22Rv1 (cell line): ENCODE measurements at regions not wholly inside any gene's neighbourhood (a gene's known extent, or its start where the extent isn't known, plus 50 kb on each side); places are given as distances from the start of the nearest gene placed in this dataset.

Source experiments
- H3K27ac ChIP-seq: fragments of 450-650 bp; 2 replicates; pipeline ENCODE4 v1.5.1; 2017
- CTCF ChIP-seq: fragments of 450-650 bp; IDR thresholded peaks from 2 replicates; pipeline ENCODE4 v1.5.1; 2017; ENCODE audit warnings: mild to moderate bottlenecking
- ZFX ChIP-seq: fragments of 450-650 bp; IDR thresholded peaks from 2 replicates; pipeline ENCODE4 v1.6.1; 2017; ENCODE audit warnings: antibody characterized with exemption, borderline replicate concordance

- TF ChIP-seq CTCF (no peak), ZFX (no peak)
- no peak overlapping the region for H3K27ac ChIP-seq
These were observed 156.8 kb upstream of the PDZRN3 start for GRCh38 chr3:73781541-73781940.

GRCh38 chr3:73774645-73775044 is 149.9 kb upstream of the PDZRN3 start:
- no peak for TF ChIP-seq ZFX
- TF ChIP-seq CTCF = no peak
- H3K27ac ChIP-seq = no peak overlapping the region

- TF ChIP-seq CTCF = no peak
- no peak for TF ChIP-seq ZFX
- no peak overlapping the region for H3K27ac ChIP-seq
These were observed 148.5 kb upstream of the PDZRN3 start for GRCh38 chr3:73773233-73773632.

GRCh38 chr3:73772076-73772886 is 147.5 kb upstream of the PDZRN3 start:
- no peak overlapping the region for H3K27ac ChIP-seq
- TF ChIP-seq CTCF = no peak
- TF ChIP-seq ZFX = no peak

- H3K27ac ChIP-seq = no peak overlapping the region
These were observed 144.0 kb upstream of the PDZRN3 start for GRCh38 chr3:73768524-73769308.

GRCh38 chr3:73766599-73767381 is 142.0 kb upstream of the PDZRN3 start:
- H3K27ac ChIP-seq = no peak overlapping the region
- no peak for TF ChIP-seq CTCF
- no peak for TF ChIP-seq ZFX

More at GRCh38 chr3:73768524-73769308, 144.0 kb upstream of the PDZRN3 start:
- TF ChIP-seq CTCF = no peak
- TF ChIP-seq ZFX = no peak
